ENCODE measurements at regions not wholly inside any gene's neighbourhood (a gene's known extent, or its start where the extent isn't known, plus 50 kb on each side); places are given as distances from the start of the nearest gene placed in this dataset.

- TF ChIP-seq EP300 (IDR thresholded peaks at IDR 0.05) (no peak), POLR2A (IDR thresholded peaks at IDR 0.05) (no peak)
These were observed 76.4 kb upstream of the PPARA start for GRCh38 chr22:46073683-46074504.

Measured in stomach (tissue), 4 donors.